ENCODE measurements at regions not wholly inside any gene's neighbourhood (a gene's known extent, or its start where the extent isn't known, plus 50 kb on each side); places are given as distances from the start of the nearest gene placed in this dataset.

DNA sequence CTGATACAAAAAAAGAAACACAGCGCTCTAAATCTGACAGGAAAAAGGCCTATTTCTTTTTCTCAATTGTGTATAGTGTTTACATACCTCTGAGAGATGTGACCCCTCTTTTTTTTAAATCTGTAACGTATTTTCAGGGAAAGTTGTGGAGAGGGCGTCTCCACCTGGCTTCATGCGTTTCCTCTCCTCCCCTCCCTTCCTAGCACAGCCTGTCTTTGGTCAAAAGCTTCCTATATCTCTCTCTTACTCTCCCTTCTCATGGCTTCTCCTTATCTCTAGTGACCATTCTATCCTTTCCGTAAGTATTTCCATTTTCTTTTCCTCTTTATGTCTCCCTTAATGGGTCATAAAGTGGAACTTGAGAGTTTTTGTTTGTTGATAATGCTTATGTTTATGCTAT lies 458.9 kb downstream of the HACE1 start (continued):
- TF ChIP-seq, protein P1, sequence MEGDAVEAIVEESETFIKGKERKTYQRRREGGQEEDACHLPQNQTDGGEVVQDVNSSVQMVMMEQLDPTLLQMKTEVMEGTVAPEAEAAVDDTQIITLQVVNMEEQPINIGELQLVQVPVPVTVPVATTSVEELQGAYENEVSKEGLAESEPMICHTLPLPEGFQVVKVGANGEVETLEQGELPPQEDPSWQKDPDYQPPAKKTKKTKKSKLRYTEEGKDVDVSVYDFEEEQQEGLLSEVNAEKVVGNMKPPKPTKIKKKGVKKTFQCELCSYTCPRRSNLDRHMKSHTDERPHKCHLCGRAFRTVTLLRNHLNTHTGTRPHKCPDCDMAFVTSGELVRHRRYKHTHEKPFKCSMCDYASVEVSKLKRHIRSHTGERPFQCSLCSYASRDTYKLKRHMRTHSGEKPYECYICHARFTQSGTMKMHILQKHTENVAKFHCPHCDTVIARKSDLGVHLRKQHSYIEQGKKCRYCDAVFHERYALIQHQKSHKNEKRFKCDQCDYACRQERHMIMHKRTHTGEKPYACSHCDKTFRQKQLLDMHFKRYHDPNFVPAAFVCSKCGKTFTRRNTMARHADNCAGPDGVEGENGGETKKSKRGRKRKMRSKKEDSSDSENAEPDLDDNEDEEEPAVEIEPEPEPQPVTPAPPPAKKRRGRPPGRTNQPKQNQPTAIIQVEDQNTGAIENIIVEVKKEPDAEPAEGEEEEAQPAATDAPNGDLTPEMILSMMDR (IDR thresholded peaks at IDR 0.05; ENCODE audit: low read depth, low read length, missing input control), result no peak

DNA sequence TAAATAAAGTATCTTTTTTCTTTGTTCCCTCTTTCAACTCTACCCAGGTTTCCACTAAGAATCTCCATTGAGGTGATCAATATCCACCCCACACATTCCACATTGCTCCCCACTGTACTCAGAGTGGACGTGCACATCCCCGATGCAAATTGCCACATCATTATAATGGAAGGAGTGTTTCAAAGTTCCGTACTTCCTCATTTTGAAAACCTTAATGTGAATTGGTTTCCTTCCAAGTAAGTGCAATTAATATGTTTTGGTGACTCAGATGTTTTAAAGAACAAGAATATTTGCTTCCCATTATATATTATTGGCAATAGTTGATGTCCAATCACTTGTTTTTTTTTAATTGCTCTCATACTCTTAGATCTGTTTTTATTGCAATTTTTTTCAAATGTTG lies 463.6 kb downstream of the HACE1 start:
- 73% methylated on average over 3 of the region's 3 CpGs for WGBS
- TF ChIP-seq NR2F2 (IDR thresholded peaks at IDR 0.05) (no peak), RXRA (IDR thresholded peaks at IDR 0.05) (no peak), JUND (IDR thresholded peaks at IDR 0.05) (no peak), SP1 (IDR thresholded peaks at IDR 0.05) (no peak)

DNA sequence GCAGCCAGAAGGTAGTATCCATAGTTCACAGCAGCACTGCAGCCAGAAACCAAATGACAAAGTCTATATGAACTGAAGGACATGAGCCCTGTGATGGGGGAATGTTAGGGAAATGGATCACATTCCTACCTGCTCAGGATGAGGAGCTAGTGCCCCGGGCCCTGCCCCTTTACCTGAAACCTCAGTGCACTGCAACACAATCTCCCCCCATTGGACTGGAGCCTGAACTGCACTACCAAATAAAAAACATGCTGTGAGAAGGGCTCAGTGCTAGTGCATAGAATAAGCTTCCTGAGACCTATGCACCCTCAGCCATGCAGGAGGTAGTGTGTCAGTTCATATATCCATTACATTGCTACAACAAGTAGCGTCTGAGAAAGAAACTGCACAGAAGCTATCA lies 477.8 kb downstream of the HACE1 start:
- TF ChIP-seq, protein P2, sequence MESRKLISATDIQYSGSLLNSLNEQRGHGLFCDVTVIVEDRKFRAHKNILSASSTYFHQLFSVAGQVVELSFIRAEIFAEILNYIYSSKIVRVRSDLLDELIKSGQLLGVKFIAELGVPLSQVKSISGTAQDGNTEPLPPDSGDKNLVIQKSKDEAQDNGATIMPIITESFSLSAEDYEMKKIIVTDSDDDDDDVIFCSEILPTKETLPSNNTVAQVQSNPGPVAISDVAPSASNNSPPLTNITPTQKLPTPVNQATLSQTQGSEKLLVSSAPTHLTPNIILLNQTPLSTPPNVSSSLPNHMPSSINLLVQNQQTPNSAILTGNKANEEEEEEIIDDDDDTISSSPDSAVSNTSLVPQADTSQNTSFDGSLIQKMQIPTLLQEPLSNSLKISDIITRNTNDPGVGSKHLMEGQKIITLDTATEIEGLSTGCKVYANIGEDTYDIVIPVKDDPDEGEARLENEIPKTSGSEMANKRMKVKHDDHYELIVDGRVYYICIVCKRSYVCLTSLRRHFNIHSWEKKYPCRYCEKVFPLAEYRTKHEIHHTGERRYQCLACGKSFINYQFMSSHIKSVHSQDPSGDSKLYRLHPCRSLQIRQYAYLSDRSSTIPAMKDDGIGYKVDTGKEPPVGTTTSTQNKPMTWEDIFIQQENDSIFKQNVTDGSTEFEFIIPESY (IDR thresholded peaks at IDR 0.05), result no peak
- DNase-seq (ENCODE audit: low spot score), result no peak
- no peaks in the 10 kb centered on the region for H3K36me3 ChIP-seq (ENCODE audit: control insufficient read depth in 4 of 4, insufficient read depth in 3 of 4, low read depth in 1 of 4, low read length in 3 of 4)
- H3K9me3 ChIP-seq (ENCODE audit: control insufficient read depth in 4 of 4, low read length in 3 of 4), result peaks cover 0 to 3% (median 0%) of the 10 kb centered on the region in 4 donors
- 77% methylated on average over 2 of the region's 2 CpGs for WGBS
- H3K4me1 ChIP-seq (ENCODE audit: control insufficient read depth in 4 of 4, insufficient read depth in 4 of 4, low read length in 3 of 4), result no peaks in the 10 kb centered on the region
- no peak overlapping the region for H3K27ac ChIP-seq (ENCODE audit: low read depth in 1 of 2, low read length in 2 of 2)
- no peak overlapping the region for H3K4me3 ChIP-seq (ENCODE audit: low read depth in 1 of 3, low read length in 3 of 3)
- peaks cover 0 to 2% (median 0%) of the 10 kb centered on the region in 4 donors for H3K27me3 ChIP-seq (ENCODE audit: control insufficient read depth in 4 of 4, insufficient read depth in 4 of 4, low read length in 3 of 4)
- no peak overlapping the region for H3K9ac ChIP-seq (ENCODE audit: low read depth in 1 of 2, low read length in 2 of 2)

More for the DNA sequence above, 463.6 kb downstream of the HACE1 start:
- no peaks in the 10 kb centered on the region for H3K36me3 ChIP-seq (ENCODE audit: control insufficient read depth in 4 of 4, insufficient read depth in 3 of 4, low read depth in 1 of 4, low read length in 3 of 4)
- no peaks in the 10 kb centered on the region for H3K4me1 ChIP-seq (ENCODE audit: control insufficient read depth in 4 of 4, insufficient read depth in 4 of 4, low read length in 3 of 4)
- no peak overlapping the region for H3K27ac ChIP-seq (ENCODE audit: low read depth in 1 of 2, low read length in 2 of 2)
- H3K9ac ChIP-seq (ENCODE audit: low read depth in 1 of 2, low read length in 2 of 2), result no peak overlapping the region
- H3K27me3 ChIP-seq (ENCODE audit: control insufficient read depth in 4 of 4, insufficient read depth in 4 of 4, low read length in 3 of 4), result no peaks in the 10 kb centered on the region
- DNase-seq (ENCODE audit: low spot score), result no peak
- H3K9me3 ChIP-seq (ENCODE audit: control insufficient read depth in 4 of 4, low read length in 3 of 4), result no peaks in the 10 kb centered on the region
- no peak overlapping the region for H3K4me3 ChIP-seq (ENCODE audit: low read depth in 1 of 3, low read length in 3 of 3)

DNA sequence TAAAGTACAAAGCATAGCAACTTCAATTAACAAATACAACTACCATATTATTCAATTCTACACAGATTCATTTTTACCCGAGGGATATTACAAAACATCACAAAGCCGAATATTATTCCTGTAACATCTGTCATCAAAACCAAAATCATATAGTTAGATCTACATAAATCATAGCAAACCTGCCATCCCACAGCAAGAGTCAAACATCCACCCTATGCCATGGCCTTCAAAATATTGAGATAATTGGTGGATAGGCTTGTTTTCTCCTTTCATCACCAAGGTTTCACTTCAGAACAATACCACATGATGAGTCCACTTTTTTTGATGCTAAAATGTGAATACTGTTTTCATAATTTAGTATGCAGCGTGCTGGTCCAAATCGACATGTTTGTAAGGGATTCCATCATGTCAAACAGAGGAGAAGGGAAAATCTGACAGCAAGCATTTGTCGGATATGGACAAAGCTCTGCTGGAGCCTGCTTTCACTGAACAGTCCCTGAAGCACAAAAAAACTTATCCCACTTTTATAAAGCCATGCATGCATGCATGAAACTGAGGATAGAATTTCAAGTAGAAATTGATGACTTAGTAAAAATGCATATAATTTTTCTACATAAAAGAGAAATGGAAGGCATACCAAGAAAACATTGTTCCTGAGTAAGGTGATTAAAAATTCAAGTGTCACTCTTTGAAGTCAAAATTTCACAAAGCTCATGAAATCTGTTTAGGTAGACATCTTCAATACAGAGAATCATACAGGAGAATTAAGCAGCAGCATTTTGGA lies 494.1 kb downstream of the HACE1 start:
- DNase-seq (ENCODE audit: low spot score), result no peak
- no peaks in the 10 kb centered on the region for H3K27me3 ChIP-seq (ENCODE audit: control insufficient read depth in 4 of 4, insufficient read depth in 4 of 4, low read length in 3 of 4)
- TF ChIP-seq TAF1 (conservative IDR thresholded peaks at IDR 0.05) (no peak), EGR1 (IDR thresholded peaks at IDR 0.05; ENCODE audit: low read depth in 2 of 2) (no peak), GABPA (IDR thresholded peaks at IDR 0.05 in 1 of 2, conservative IDR thresholded peaks at IDR 0.05 in 1 of 2) (no peak), FOXA1 (IDR thresholded peaks at IDR 0.05) (no peak), RXRA (IDR thresholded peaks at IDR 0.05) (no peak), JUND (IDR thresholded peaks at IDR 0.05) (no peak), HNF4A (conservative IDR thresholded peaks at IDR 0.05) (no peak), RAD21 (IDR thresholded peaks at IDR 0.05) (no peak)
- TF ChIP-seq, protein P2 (IDR thresholded peaks at IDR 0.05), result no peak
- TF ChIP-seq, protein P1 (IDR thresholded peaks at IDR 0.05; ENCODE audit: low read depth, low read length, missing input control), result no peak
- TF ChIP-seq, protein P3, sequence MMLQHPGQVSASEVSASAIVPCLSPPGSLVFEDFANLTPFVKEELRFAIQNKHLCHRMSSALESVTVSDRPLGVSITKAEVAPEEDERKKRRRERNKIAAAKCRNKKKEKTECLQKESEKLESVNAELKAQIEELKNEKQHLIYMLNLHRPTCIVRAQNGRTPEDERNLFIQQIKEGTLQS (IDR thresholded peaks at IDR 0.05), result no peak
- no peaks in the 10 kb centered on the region for H3K4me1 ChIP-seq (ENCODE audit: control insufficient read depth in 4 of 4, insufficient read depth in 4 of 4, low read length in 3 of 4)
- no peak overlapping the region for H3K4me3 ChIP-seq (ENCODE audit: low read depth in 1 of 3, low read length in 3 of 3)
- H3K36me3 ChIP-seq (ENCODE audit: control insufficient read depth in 4 of 4, insufficient read depth in 3 of 4, low read depth in 1 of 4, low read length in 3 of 4), result no peaks in the 10 kb centered on the region
- H3K9me3 ChIP-seq (ENCODE audit: control insufficient read depth in 4 of 4, low read length in 3 of 4), result no peaks in the 10 kb centered on the region
- no peak overlapping the region for H3K27ac ChIP-seq (ENCODE audit: low read depth in 1 of 2, low read length in 2 of 2)
- 79% methylated on average over 5 of the region's 5 CpGs for WGBS
- H3K9ac ChIP-seq (ENCODE audit: low read depth in 1 of 2, low read length in 2 of 2), result no peak overlapping the region

Measured in liver (tissue), 8 donors.